ENCODE measurements at regions not wholly inside any gene's neighbourhood (a gene's known extent, or its start where the extent isn't known, plus 50 kb on each side); places are given as distances from the start of the nearest gene placed in this dataset.
A peak's percentile ranks its signal among the peaks of the same experiment; 100 is the strongest.

- TF ChIP-seq CTCF (IDR thresholded peaks at IDR 0.05), result no peak
- H3K4me3 ChIP-seq, result no peak overlapping the region
- H3K27ac ChIP-seq, result no peak overlapping the region
- DNase-seq (ENCODE audit: low spot score), result peak; percentile 33
Measured at GRCh38 chr22:47292546-47293320, 530.3 kb downstream of the TBC1D22A start.

- no peak overlapping the region for H3K27ac ChIP-seq
- DNase-seq (ENCODE audit: low spot score), result peak; percentile 58
- H3K4me3 ChIP-seq, result no peak overlapping the region
- no peak for TF ChIP-seq CTCF (IDR thresholded peaks at IDR 0.05)
Measured at GRCh38 chr22:47291565-47292495, 529.4 kb downstream of the TBC1D22A start.

- no peak overlapping the region for H3K4me3 ChIP-seq
- TF ChIP-seq CTCF (IDR thresholded peaks at IDR 0.05), result no peak
- peak; percentile 54 for DNase-seq (ENCODE audit: low spot score)
- no peak overlapping the region for H3K27ac ChIP-seq
Measured at GRCh38 chr22:47290706-47291430, 528.4 kb downstream of the TBC1D22A start.

- no peak for DNase-seq (ENCODE audit: low spot score)
- Histone ChIP-seq H3K4me3 (no peak overlapping the region), H3K27ac (no peak overlapping the region)
- TF ChIP-seq CTCF (IDR thresholded peaks at IDR 0.05), result no peak
Measured at GRCh38 chr22:47289336-47289985, 527.0 kb downstream of the TBC1D22A start.

GRCh38 chr22:47288680-47289079 is 526.2 kb downstream of the TBC1D22A start:
- TF ChIP-seq CTCF (IDR thresholded peaks at IDR 0.05), result no peak
- H3K27ac ChIP-seq, result no peak overlapping the region
- DNase-seq (ENCODE audit: low spot score), result no peak

GRCh38 chr22:47287516-47287915 is 525.1 kb downstream of the TBC1D22A start:
- DNase-seq (ENCODE audit: low spot score), result no peak
- no peak overlapping the region for H3K4me3 ChIP-seq
- no peak overlapping the region for H3K27ac ChIP-seq
- no peak for TF ChIP-seq CTCF (IDR thresholded peaks at IDR 0.05)

More at GRCh38 chr22:47288680-47289079, 526.2 kb downstream of the TBC1D22A start:
- H3K4me3 ChIP-seq, result no peak overlapping the region
